ENCODE measurements at regions not wholly inside any gene's neighbourhood (a gene's known extent, or its start where the extent isn't known, plus 50 kb on each side); places are given as distances from the start of the nearest gene placed in this dataset.

DNA sequence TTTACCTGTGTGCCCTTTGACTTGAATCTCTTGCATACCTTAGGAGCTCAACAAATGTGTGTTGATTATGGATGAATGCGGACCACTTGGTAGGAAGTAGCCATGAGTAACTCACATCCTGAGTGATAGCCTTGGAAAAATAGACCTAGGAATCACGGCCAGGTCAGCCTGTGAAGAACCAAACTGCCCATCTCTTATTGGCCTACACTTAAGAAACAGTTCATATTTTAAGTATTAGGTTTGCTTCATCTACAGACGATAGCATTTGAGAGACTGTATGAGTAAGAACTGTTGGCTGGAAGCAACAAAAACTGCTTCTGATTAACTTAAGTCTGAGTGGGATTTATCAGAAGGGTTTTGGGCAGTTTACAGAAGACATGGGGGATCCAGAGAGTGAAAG lies 152.5 kb upstream of the ADRA1D start:
- no peak overlapping the region for H2AFZ ChIP-seq (ENCODE audit: low read length)
- TF ChIP-seq, protein P1, sequence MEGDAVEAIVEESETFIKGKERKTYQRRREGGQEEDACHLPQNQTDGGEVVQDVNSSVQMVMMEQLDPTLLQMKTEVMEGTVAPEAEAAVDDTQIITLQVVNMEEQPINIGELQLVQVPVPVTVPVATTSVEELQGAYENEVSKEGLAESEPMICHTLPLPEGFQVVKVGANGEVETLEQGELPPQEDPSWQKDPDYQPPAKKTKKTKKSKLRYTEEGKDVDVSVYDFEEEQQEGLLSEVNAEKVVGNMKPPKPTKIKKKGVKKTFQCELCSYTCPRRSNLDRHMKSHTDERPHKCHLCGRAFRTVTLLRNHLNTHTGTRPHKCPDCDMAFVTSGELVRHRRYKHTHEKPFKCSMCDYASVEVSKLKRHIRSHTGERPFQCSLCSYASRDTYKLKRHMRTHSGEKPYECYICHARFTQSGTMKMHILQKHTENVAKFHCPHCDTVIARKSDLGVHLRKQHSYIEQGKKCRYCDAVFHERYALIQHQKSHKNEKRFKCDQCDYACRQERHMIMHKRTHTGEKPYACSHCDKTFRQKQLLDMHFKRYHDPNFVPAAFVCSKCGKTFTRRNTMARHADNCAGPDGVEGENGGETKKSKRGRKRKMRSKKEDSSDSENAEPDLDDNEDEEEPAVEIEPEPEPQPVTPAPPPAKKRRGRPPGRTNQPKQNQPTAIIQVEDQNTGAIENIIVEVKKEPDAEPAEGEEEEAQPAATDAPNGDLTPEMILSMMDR (conservative IDR thresholded peaks at IDR 0.05; ENCODE audit: low read length), result no peak
- TF ChIP-seq EZH2phosphoT487 (IDR thresholded peaks at IDR 0.05; ENCODE audit: borderline replicate concordance, low read depth, low read length), result no peak
- H4K20me1 ChIP-seq (ENCODE audit: insufficient read depth, low read length), result no peaks in the 10 kb centered on the region
- no TSS peak for BruUV-seq (replicated peaks)
- no peaks in the 10 kb centered on the region for H3K4me1 ChIP-seq (ENCODE audit: insufficient read depth, low read length, poor library complexity, severe bottlenecking)
- H3K27ac ChIP-seq (ENCODE audit: low read depth, low read length, poor library complexity, severe bottlenecking), result no peak overlapping the region
- no peak overlapping the region for H3K4me2 ChIP-seq (ENCODE audit: low read length)
- ChIA-PET POLR2A (no interaction called here), CTCF (ENCODE audit: unreplicated experiment) (no interaction called here)
- H3K79me2 ChIP-seq (ENCODE audit: insufficient read depth, low read depth, low read length), result no peaks in the 10 kb centered on the region
- no peaks in the 10 kb centered on the region for H3K36me3 ChIP-seq (ENCODE audit: insufficient read depth, low read length)
- H3K9me3 ChIP-seq (ENCODE audit: low read length), result no peaks in the 10 kb centered on the region
- H3K9me2 ChIP-seq (ENCODE audit: insufficient read depth, low read length), result no peaks in the 10 kb centered on the region
- intact Hi-C loops (cut with micrococcal nuclease; ENCODE audit: unreplicated experiment), result no loop called here
- no peak for DNase-seq (ENCODE audit: low spot score)
- H3K4me3 ChIP-seq (ENCODE audit: low read depth, low read length, poor library complexity, severe bottlenecking), result no peak overlapping the region

DNA sequence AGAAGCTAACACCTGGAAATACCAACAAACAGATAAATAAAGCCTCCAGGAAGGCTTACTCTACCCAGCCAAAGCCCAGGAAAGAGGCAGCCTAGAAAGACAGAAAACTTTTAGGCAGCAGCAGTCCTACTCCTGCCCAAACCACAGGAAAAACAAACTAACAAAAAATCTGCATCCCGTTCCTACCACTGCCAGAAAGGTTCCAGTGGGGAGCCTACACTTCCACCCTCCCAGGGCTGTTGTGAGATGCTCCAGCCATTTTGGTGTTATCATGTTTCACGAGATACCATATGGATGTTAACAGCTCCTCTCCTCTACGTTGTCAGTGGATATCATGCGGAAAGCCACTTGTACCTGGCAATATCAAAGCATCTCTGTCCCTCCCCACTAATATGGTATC lies 135.9 kb upstream of the ADRA1D start:
- POLR2A ChIA-PET, result no interaction called here
- Histone ChIP-seq H3K79me2 (ENCODE audit: insufficient read depth, low read depth, low read length) (no peaks in the 10 kb centered on the region), H3K9me3 (ENCODE audit: low read length) (no peaks in the 10 kb centered on the region), H2AFZ (ENCODE audit: low read length) (no peak overlapping the region), H3K36me3 (ENCODE audit: insufficient read depth, low read length) (no peaks in the 10 kb centered on the region), H3K4me2 (ENCODE audit: low read length) (no peak overlapping the region), H3K27ac (ENCODE audit: low read depth, low read length, poor library complexity, severe bottlenecking) (no peak overlapping the region), H3K9me2 (ENCODE audit: insufficient read depth, low read length) (no peaks in the 10 kb centered on the region), H4K20me1 (ENCODE audit: insufficient read depth, low read length) (no peaks in the 10 kb centered on the region), H3K4me3 (ENCODE audit: low read depth, low read length, poor library complexity, severe bottlenecking) (no peak overlapping the region), H3K4me1 (ENCODE audit: insufficient read depth, low read length, poor library complexity, severe bottlenecking) (no peaks in the 10 kb centered on the region)
- no peak for DNase-seq (ENCODE audit: low spot score)
- no TSS peak for BruUV-seq (replicated peaks)
- CTCF ChIA-PET (ENCODE audit: unreplicated experiment), result no interaction called here
- TF ChIP-seq, protein P1 (conservative IDR thresholded peaks at IDR 0.05; ENCODE audit: low read length), result no peak
- no peak for TF ChIP-seq EZH2phosphoT487 (IDR thresholded peaks at IDR 0.05; ENCODE audit: borderline replicate concordance, low read depth, low read length)
- intact Hi-C loops (cut with micrococcal nuclease; ENCODE audit: unreplicated experiment), result no loop called here

DNA sequence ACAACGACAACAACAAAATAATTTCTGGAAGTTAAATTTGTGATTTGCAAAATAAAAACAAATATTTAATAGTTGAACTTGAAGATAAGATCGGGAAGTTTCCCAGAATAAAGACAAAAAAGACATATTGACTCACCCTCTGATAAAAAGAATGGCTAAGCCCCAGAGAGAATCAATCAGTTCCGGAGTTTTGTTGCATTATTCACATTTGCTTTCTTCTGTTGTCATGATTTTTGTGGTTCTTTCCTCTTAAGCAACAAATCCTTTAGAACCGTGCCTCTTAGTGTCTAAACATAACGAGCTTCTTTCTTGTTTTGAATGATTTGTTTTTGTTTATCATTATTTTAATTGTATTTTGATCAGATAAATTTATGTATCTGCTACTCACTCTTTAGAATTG lies 134.9 kb upstream of the ADRA1D start:
- H3K4me1 ChIP-seq (ENCODE audit: insufficient read depth, low read length, poor library complexity, severe bottlenecking), result no peaks in the 10 kb centered on the region
- POLR2A ChIA-PET, result no interaction called here
- no peak overlapping the region for H3K4me3 ChIP-seq (ENCODE audit: low read depth, low read length, poor library complexity, severe bottlenecking)
- H3K36me3 ChIP-seq (ENCODE audit: insufficient read depth, low read length), result no peaks in the 10 kb centered on the region
- H3K4me2 ChIP-seq (ENCODE audit: low read length), result no peak overlapping the region
- BruUV-seq (replicated peaks), result no TSS peak
- H3K27ac ChIP-seq (ENCODE audit: low read depth, low read length, poor library complexity, severe bottlenecking), result no peak overlapping the region
- no peaks in the 10 kb centered on the region for H3K9me3 ChIP-seq (ENCODE audit: low read length)
- H3K9me2 ChIP-seq (ENCODE audit: insufficient read depth, low read length), result no peaks in the 10 kb centered on the region
- no peaks in the 10 kb centered on the region for H4K20me1 ChIP-seq (ENCODE audit: insufficient read depth, low read length)
- TF ChIP-seq EZH2phosphoT487 (IDR thresholded peaks at IDR 0.05; ENCODE audit: borderline replicate concordance, low read depth, low read length), result no peak
- TF ChIP-seq, protein P1 (conservative IDR thresholded peaks at IDR 0.05; ENCODE audit: low read length), result no peak
- intact Hi-C loops (cut with micrococcal nuclease; ENCODE audit: unreplicated experiment), result no loop called here
- no peak overlapping the region for H2AFZ ChIP-seq (ENCODE audit: low read length)
- no peaks in the 10 kb centered on the region for H3K79me2 ChIP-seq (ENCODE audit: insufficient read depth, low read depth, low read length)
- CTCF ChIA-PET (ENCODE audit: unreplicated experiment), result no interaction called here
- DNase-seq (ENCODE audit: low spot score), result no peak
